ENCODE measurements at regions not wholly inside any gene's neighbourhood (a gene's known extent, or its start where the extent isn't known, plus 50 kb on each side); places are given as distances from the start of the nearest gene placed in this dataset.

GRCh38 chr13:74703855-74704387 lies 569.7 kb upstream of the KLF12 start:
- FAIRE-seq (no peak), DNase-seq (ENCODE audit: extremely low spot score, insufficient read length, low read depth) (no peak)

DNA sequence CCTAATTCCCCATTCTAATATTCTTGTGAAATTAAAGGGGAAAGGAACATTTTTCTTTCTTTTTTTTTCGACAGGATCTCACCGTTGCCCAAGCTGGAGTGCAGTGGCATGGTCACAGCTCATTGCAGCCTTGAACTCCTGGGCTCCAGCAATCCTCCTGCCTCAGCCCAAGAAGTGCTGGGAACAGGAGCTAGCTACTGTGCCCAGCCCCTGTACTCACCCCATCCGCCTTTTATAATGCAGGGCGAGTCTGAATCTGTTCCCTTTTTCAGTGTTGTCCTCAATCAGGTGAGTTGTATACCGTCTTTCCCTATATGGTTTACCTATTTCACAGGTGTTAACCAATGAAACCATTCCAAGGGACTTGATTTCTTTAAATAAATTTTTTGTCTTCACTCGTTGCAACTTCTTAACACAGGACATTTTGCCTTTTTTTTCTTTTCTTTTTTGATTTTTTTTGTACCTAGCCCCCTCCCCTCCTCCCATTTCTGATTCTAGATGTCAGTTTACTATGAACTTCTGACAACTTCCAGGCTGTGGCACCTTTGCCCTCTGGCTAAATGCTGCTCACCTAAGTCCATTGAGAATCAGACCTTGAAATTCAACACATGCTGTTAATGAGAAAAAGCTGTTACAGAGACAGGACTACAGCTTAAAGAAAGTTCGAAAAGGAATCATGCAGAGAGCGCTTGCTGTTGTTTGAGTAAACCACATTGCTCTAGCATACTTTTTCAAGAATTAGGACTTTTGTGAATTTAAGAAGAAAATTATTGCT lies 562.1 kb upstream of the KLF12 start:
- no peak for FAIRE-seq

DNA sequence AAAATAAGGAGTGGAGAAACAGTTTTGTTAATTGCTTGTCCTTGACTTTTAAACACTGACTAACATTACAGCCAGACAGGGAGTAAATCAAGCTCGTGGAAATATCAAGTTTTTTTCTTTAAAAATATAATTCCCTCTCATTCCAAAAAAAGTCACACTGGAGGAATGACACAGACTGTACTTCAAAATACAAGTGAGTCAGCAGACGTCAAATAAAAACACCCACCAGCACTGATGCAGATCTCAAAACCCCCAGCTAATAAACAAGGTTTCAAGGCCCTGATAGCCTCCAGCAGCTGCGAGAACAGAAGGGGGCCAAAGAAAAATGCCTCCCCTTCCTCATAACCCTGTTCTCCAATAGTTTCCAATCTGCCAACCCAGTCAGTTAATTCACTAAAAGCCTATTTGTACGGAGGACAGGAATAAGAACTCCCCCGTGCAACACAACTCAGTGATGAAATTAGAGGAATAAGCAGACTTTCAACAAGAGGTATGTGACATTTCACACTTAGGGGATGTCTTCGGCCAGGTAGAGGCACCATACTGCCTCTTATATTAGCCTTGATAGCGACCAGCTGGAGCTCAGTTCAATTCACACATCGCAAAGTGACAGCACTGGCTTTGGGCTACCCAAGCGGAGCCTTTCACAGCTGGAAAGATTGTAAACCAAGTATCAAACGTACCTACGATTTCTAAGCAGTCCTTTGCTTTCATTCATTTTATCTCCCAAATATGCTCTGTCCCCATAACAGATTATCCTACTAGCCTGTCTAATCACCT lies 561.0 kb upstream of the KLF12 start:
- no peak for FAIRE-seq
- DNase-seq (ENCODE audit: extremely low spot score, insufficient read length, low read depth) = no peak

More for the DNA sequence above, 562.1 kb upstream of the KLF12 start:
- no peak for DNase-seq (ENCODE audit: extremely low spot score, insufficient read length, low read depth)

DNA sequence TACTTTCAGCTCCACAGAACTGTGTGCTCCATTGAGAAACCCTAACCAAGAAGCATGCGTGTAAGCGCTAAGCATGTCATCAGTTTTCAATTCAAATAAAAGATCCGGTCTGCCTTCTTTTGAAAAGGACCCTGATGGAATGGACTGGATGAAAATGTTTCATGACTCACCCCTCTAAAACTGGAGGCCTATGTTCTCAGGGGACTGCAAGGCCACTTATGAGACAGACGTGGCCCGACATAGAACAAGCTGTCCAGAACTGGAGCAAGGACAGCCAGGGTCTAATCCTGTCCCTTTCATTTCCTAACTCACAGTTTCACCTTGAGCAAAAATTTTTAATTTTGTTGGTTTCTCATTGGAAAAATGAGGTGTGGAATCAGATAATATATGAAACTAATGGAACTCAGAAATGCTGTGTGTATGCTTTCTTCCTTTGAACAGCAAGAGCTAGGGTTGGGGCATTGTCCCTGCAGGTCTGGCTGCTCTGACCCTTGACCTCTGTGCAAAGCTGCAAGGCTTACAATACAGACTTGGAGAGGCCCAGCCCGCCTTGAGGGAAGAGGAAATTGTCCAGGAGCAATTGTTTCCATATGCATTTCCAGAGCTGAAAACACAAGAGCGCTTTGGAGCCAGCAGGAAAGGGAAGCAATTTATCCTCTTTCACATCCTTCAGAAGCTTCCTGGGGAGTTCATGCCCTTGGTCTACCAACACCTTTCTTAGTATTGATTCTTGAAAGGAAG lies 553.4 kb upstream of the KLF12 start:
- DNase-seq (ENCODE audit: extremely low spot score, insufficient read length, low read depth) (no peak), FAIRE-seq (no peak)

GRCh38 chr13:74683411-74683810 lies 549.2 kb upstream of the KLF12 start:
- FAIRE-seq (no peak), DNase-seq (ENCODE audit: extremely low spot score, insufficient read length, low read depth) (no peak)

DNA sequence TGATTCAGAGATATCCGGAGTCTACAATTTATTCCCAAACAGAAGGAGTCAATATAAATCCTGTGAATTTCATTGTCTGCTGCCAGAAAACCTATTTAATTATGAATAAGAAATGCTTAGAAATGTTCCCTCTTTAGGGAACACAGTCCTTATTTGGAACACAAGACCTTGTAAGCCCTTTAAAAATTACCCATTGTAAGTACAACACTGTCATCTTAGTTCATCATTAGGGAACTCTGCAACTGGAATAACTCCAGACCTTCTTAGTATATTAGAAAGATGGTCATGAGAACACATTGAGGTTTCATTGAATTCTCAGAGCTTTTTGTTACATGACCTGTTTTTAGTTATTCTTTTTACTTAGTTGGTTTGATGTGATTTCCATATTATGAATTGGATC lies 548.5 kb upstream of the KLF12 start:
- FAIRE-seq = no peak

GRCh38 chr13:74681891-74682290 lies 547.7 kb upstream of the KLF12 start:
- no peak for FAIRE-seq
- DNase-seq (ENCODE audit: extremely low spot score, insufficient read length, low read depth) = no peak

More for the DNA sequence above, 548.5 kb upstream of the KLF12 start:
- DNase-seq (ENCODE audit: extremely low spot score, insufficient read length, low read depth) = no peak

GRCh38 chr13:74678308-74678965 lies 544.2 kb upstream of the KLF12 start:
- DNase-seq (ENCODE audit: extremely low spot score, insufficient read length, low read depth) (no peak), FAIRE-seq (no peak)

DNA sequence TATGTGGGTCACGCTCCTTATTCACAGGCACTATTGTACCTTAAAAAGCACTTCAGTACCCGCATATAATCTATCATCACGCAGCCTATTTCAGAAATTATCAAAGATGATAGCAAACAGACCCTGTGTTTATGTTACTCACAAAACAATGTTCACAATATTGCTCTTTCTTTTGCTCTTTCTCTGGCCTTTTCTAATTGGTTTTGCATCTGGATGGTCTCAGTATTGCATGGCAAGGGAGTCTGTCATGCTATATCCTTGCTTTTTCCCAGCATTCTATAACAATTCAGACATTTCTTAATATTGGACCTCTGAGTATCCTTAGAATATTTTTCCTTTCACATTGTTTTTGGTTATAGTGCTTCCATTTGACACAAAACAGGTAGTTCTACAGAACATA lies 541.8 kb upstream of the KLF12 start:
- DNase-seq (ENCODE audit: extremely low spot score, insufficient read length, low read depth) (no peak), FAIRE-seq (no peak)

DNA sequence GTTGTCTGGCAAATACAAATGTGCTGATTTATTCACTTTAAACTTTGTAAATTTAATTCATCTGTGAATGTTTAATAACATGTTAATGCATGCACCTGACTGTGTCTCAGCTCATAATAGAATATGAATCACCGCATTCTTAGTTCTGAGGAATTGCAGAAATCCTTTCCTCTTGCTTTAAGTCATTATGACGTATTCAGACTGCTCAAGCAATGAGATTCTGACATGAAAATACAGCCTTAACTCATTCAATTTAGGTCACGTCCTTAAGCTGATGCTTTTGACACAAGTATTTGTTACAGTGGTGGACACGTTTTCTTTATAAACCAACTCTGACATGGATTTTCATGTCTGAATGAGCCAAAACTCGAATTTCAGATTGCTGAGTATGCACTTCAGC lies 541.0 kb upstream of the KLF12 start:
- no peak for FAIRE-seq
- DNase-seq (ENCODE audit: extremely low spot score, insufficient read length, low read depth) = no peak

- no peak for FAIRE-seq
Observed at GRCh38 chr13:74674720-74675119, 540.5 kb upstream of the KLF12 start.

DNA sequence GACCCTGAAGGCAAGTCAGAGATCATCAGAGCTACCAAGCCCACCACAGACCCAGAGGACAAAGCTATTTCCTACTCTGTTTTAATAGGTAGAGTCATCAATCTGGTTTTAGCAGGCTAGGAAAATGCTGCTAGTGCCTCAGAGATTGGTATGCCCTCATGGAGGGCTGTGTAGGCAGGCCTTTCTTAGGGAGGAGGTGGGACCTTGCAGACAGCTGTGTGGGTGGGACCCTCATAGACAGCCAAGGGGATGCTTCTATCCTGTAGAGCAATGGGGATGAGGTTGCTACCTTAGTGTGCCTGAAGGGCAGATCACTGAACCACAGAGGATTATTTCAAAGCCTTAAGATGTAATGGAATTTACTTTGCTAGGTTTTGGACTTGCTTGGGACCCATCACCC lies 534.9 kb upstream of the KLF12 start:
- DNase-seq (ENCODE audit: extremely low spot score, insufficient read length, low read depth) = no peak
- FAIRE-seq = no peak

More at GRCh38 chr13:74674720-74675119, 540.5 kb upstream of the KLF12 start:
- DNase-seq (ENCODE audit: extremely low spot score, insufficient read length, low read depth) = no peak

- FAIRE-seq = no peak
- DNase-seq (ENCODE audit: extremely low spot score, insufficient read length, low read depth) = no peak
Observed at GRCh38 chr13:74667656-74668203, 533.5 kb upstream of the KLF12 start.

- no peak for DNase-seq (ENCODE audit: extremely low spot score, insufficient read length, low read depth)
- FAIRE-seq = no peak
Observed at GRCh38 chr13:74662905-74663304, 528.7 kb upstream of the KLF12 start.

DNA sequence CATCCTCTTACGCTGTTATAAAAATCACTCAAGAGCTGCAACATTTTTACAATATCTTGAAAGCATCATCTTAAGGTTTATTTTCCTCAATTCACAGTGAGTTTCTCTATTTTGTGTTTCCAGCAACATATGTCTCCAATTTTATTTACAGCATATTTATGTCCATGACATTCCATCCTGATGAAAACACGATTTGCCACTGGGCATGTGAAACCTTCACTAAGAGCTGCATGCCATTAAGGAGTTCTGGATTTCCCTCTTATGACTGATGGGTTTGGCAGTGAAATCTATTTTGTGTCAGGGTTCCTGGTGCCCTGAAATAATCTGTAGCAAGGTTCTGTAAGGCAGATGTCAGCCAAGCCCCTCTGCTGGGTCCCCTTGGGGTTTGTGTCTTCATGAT lies 527.6 kb upstream of the KLF12 start:
- DNase-seq (ENCODE audit: extremely low spot score, insufficient read length, low read depth) = no peak
- FAIRE-seq = no peak

DNA sequence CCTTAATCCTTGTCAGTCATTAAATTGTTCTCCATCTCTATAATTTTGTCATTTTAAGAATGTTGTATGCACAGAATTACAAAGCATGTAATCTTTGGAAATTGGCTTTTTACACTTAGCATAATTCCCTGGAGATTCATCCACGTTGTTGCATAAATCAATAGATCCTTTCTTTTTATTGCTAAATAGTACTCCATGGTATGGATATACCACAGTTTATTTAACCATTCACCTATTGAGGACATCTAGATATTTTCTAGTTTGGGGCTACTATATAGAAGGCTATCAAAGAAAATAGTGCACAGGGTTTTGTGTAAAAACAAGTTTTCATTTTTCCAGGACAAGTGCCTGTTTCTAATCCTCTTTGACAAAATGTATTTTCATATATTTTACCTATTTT lies 523.6 kb upstream of the KLF12 start:
- FAIRE-seq (no peak), DNase-seq (ENCODE audit: extremely low spot score, insufficient read length, low read depth) (no peak)

DNA sequence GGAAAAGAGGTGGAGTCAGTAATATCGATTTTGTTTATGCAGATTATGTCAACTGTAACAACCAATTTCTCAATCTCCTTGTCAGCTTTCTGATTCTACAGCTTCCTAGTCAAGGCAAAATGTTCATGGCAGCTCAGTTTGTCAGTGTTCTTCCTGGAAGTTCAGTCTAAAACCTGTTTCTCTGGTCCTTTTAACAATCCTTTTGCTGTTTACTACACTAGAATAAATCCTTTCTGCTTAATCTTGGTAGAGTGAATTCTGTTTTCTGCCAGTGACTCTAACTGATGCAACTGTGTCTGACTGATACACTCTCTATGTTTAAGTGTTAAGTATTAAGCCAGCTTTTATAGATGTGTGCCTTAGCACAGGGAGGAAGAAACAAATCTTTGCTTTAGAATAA lies 516.9 kb upstream of the KLF12 start:
- no peak for FAIRE-seq
- DNase-seq (ENCODE audit: extremely low spot score, insufficient read length, low read depth) = no peak

DNA sequence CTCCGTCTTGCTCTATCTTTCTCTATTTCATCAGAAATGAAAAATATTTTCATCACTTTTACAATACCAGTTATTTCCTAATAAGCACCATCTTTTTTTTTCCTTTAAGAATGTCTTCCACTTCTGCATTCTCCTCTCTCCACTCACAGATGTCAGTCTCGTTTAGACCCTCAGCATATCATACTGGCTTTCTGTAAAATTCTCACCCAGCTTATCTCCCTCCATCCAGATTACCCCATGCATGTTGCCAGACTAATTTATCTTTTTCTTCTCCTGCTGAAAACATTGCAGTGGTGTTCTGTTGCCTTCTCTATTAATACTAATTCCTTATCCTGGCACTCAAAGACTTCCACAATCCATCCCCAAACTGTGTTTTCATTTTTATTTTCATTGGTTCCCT lies 513.8 kb upstream of the KLF12 start:
- FAIRE-seq (no peak), DNase-seq (ENCODE audit: extremely low spot score, insufficient read length, low read depth) (no peak)

- FAIRE-seq = no peak
- DNase-seq (ENCODE audit: extremely low spot score, insufficient read length, low read depth) = no peak
Observed at GRCh38 chr13:74647211-74647610, 513.0 kb upstream of the KLF12 start.

DNA sequence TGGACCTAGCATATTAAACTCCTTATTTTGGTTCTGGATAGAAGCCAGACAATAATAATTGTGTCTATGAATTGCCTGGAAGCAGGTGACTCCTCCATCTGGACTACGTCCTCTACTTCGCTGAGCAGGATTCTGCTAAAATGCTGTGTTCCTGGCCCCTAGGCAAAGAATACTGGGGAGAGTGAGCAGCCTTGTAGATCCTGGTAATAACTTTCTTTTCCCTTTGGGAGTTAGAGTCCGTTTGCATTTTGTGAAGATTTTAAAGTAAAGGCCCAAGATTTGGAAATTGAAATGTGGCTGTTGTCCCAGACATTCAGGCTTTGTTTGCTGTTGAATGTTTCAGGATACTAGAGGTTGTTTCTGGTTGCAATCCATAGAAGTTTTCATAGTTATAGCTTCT lies 511.9 kb upstream of the KLF12 start:
- DNase-seq (ENCODE audit: extremely low spot score, insufficient read length, low read depth) (no peak), FAIRE-seq (no peak)
